Trophoblast cell (in vitro differentiated cells and primary cell): ENCODE measurements at regions not wholly inside any gene's neighbourhood (a gene's known extent, or its start where the extent isn't known, plus 50 kb on each side); places are given as distances from the start of the nearest gene placed in this dataset.
"Not testable (repeated sequence)": the region's sequence is repeated elsewhere in the genome, so short reads cannot be mapped to it uniquely, and the experiment has no call there.

Source experiments
- DNase-seq, 2 donors: peaks; one replicate each; pipeline ENCODE4 v3.0.0-alpha.2; 2016
- H2AFZ ChIP-seq: 2 replicates; pipeline ENCODE4 v1.6.1; 2013; ENCODE audit warnings: low read length, moderate library complexity, mild to moderate bottlenecking; ENCODE audit not compliant: insufficient read depth, poor library complexity
- H2AK5ac ChIP-seq: 2 replicates; pipeline ENCODE4 v1.6.1; 2013; ENCODE audit warnings: mild to moderate bottlenecking, low read length
- H2BK120ac ChIP-seq: 2 replicates; pipeline ENCODE4 v1.6.1; 2013; ENCODE audit warnings: low read length, mild to moderate bottlenecking, moderate library complexity; ENCODE audit not compliant: insufficient read depth, poor library complexity
- H2BK12ac ChIP-seq: 2 replicates; pipeline ENCODE4 v1.6.1; 2013; ENCODE audit warnings: mild to moderate bottlenecking, low read length, moderate library complexity
- H2BK5ac ChIP-seq: 2 replicates; pipeline ENCODE4 v1.6.1; 2013; ENCODE audit warnings: low read length, low read depth, moderate library complexity, mild to moderate bottlenecking; ENCODE audit not compliant: poor library complexity
- H3K14ac ChIP-seq: 2 replicates; pipeline ENCODE4 v1.6.1; 2013; ENCODE audit warnings: mild to moderate bottlenecking, low read length
- H3K18ac ChIP-seq: 2 replicates; pipeline ENCODE4 v1.6.1; 2013; ENCODE audit warnings: mild to moderate bottlenecking, low read length
- H3K23ac ChIP-seq: 2 replicates; pipeline ENCODE4 v1.6.1; 2013; ENCODE audit warnings: low read length
- H3K27ac ChIP-seq: 2 replicates; pipeline ENCODE4 v1.5.1; 2013; ENCODE audit warnings: low read depth, mild to moderate bottlenecking, inconsistent platforms, low read length, moderate library complexity
- H3K27me3 ChIP-seq: 2 replicates; pipeline ENCODE4 v1.6.1; 2013; ENCODE audit warnings: inconsistent platforms, mild to moderate bottlenecking, low read length, moderate library complexity; ENCODE audit not compliant: insufficient read depth
- H3K36me3 ChIP-seq, 2 experiments: 1 replicate in 1 of 2; 2 replicates in 1 of 2; pipeline ENCODE4 v1.6.1; 2013; ENCODE audit warnings: low read length in 2 of 2, mild to moderate bottlenecking in 2 of 2, moderate library complexity in 1 of 2; ENCODE audit not compliant: insufficient read depth in 2 of 2, control insufficient read depth in 1 of 2
- H3K4ac ChIP-seq: 2 replicates; pipeline ENCODE4 v1.6.1; 2013; ENCODE audit warnings: low read depth, mild to moderate bottlenecking, low read length, moderate library complexity
- H3K4me1 ChIP-seq, 2 experiments: 1 replicate in 1 of 2; 2 replicates in 1 of 2; pipeline ENCODE4 v1.6.1; 2013; ENCODE audit warnings: low read length in 2 of 2, mild to moderate bottlenecking in 2 of 2, moderate library complexity in 1 of 2; ENCODE audit not compliant: insufficient read depth in 2 of 2, control insufficient read depth in 1 of 2
- H3K4me2 ChIP-seq: 2 replicates; pipeline ENCODE4 v1.6.1; 2013; ENCODE audit warnings: inconsistent platforms, mild to moderate bottlenecking, low read length, moderate library complexity
- H3K4me3 ChIP-seq: 2 replicates; pipeline ENCODE4 v1.5.1; 2013; ENCODE audit warnings: mild to moderate bottlenecking, low read depth, low read length, inconsistent platforms
- H3K79me1 ChIP-seq: one replicate; pipeline ENCODE4 v1.6.1; 2013; ENCODE audit warnings: low read length
- H3K79me2 ChIP-seq: 2 replicates; pipeline ENCODE4 v1.6.1; 2013; ENCODE audit warnings: low read length, mild to moderate bottlenecking; ENCODE audit not compliant: control insufficient read depth, insufficient read depth, poor library complexity
- H3K9ac ChIP-seq: 2 replicates; pipeline ENCODE4 v1.6.1; 2013; ENCODE audit warnings: mild to moderate bottlenecking, low read length
- H3K9me3 ChIP-seq: 2 replicates; pipeline ENCODE4 v1.6.1; 2013; ENCODE audit warnings: low read depth, mild to moderate bottlenecking, control low read depth, inconsistent platforms, low read length; ENCODE audit not compliant: insufficient read depth
- H4K12ac ChIP-seq: 2 replicates; pipeline ENCODE4 v1.6.1; 2013; ENCODE audit warnings: low read depth, mild to moderate bottlenecking, low read length, moderate library complexity
- H4K8ac ChIP-seq: 2 replicates; pipeline ENCODE4 v1.6.1; 2013; ENCODE audit warnings: low read depth, mild to moderate bottlenecking, low read length, moderate library complexity
- H4K91ac ChIP-seq: one replicate; pipeline ENCODE4 v1.6.1; 2013; ENCODE audit warnings: low read depth, mild to moderate bottlenecking, low read length, moderate library complexity
- WGBS: extraction: QIAGEN DNeasy Blood & Tissue Kit; methylation state at CpG from one replicate; pipeline ENCODE4 v1.1.7; 2013; ENCODE audit warnings: missing lambda C conversion rate; ENCODE audit not compliant: insufficient read length, insufficient coverage; ENCODE audit errors: extremely low coverage; 5-methylcytosine and 5-hydroxymethylcytosine counted together

GRCh38 chr2:113571482-113572068 is 55.5 kb upstream of the RABL2A start:
- H3K4me2 ChIP-seq, H3K4ac ChIP-seq, H3K36me3 ChIP-seq, H2BK120ac ChIP-seq, H2BK12ac ChIP-seq, H3K23ac ChIP-seq, H2AFZ ChIP-seq, H2BK5ac ChIP-seq, H4K12ac ChIP-seq, H3K79me1 ChIP-seq, H3K4me1 ChIP-seq, H3K9me3 ChIP-seq, H3K4me3 ChIP-seq, H3K9ac ChIP-seq, H3K18ac ChIP-seq, H3K27ac ChIP-seq, H2AK5ac ChIP-seq, H3K27me3 ChIP-seq, H3K14ac ChIP-seq, H3K79me2 ChIP-seq, H4K8ac ChIP-seq, H4K91ac ChIP-seq, DNase-seq: not testable (repeated sequence)
- WGBS, result no CpG with 5 or more reads among the region's 6 CpGs

- H4K8ac ChIP-seq, H3K79me1 ChIP-seq, H2BK12ac ChIP-seq, H3K36me3 ChIP-seq, H3K23ac ChIP-seq, H3K4me2 ChIP-seq, H3K14ac ChIP-seq, H3K27me3 ChIP-seq, DNase-seq, H3K9me3 ChIP-seq, H3K4ac ChIP-seq, H3K18ac ChIP-seq, H3K9ac ChIP-seq, H3K27ac ChIP-seq, H4K12ac ChIP-seq, H2AFZ ChIP-seq, H3K79me2 ChIP-seq, H2BK5ac ChIP-seq, H2BK120ac ChIP-seq, H3K4me3 ChIP-seq, H3K4me1 ChIP-seq, H4K91ac ChIP-seq, H2AK5ac ChIP-seq: not testable (repeated sequence)
- no CpG with 5 or more reads among the region's 4 CpGs for WGBS
These were observed 51.3 kb upstream of the RABL2A start for GRCh38 chr2:113575721-113576120.

GRCh38 chr2:113576353-113576752 is 50.7 kb upstream of the RABL2A start:
- H3K14ac ChIP-seq, H3K9me3 ChIP-seq, H3K27ac ChIP-seq, H3K4me3 ChIP-seq, H2BK5ac ChIP-seq, H3K18ac ChIP-seq, H3K79me2 ChIP-seq, H2BK120ac ChIP-seq, H4K12ac ChIP-seq, H4K8ac ChIP-seq, H3K23ac ChIP-seq, H3K4ac ChIP-seq, H3K36me3 ChIP-seq, H2AK5ac ChIP-seq, H4K91ac ChIP-seq, H3K4me2 ChIP-seq, H3K4me1 ChIP-seq, H3K79me1 ChIP-seq, H3K9ac ChIP-seq, H2AFZ ChIP-seq, H2BK12ac ChIP-seq, H3K27me3 ChIP-seq: not testable (repeated sequence)
- peak; percentile 0 to 35 for DNase-seq
- no CpG with 5 or more reads among the region's 8 CpGs for WGBS
